Breast epithelium (tissue), 3 donors: ENCODE measurements at regions not wholly inside any gene's neighbourhood (a gene's known extent, or its start where the extent isn't known, plus 50 kb on each side); places are given as distances from the start of the nearest gene placed in this dataset.

ENCODE experiments used
- POLR2A ChIP-seq: fragments of 450-650 bp; IDR thresholded peaks from one replicate; pipeline ENCODE4 v1.6.1; 2016; ENCODE audit warnings: antibody characterized with exemption, mild to moderate bottlenecking, moderate library complexity
- POLR2AphosphoS5 ChIP-seq, 3 donors: sonication (generic); formaldehyde crosslinking; IDR thresholded peaks; one replicate each; pipeline ENCODE4 v1.6.1; 2017; ENCODE audit warnings: antibody characterized with exemption in 3 of 3
- TF ChIP-seq, protein P1 (sequence below), 3 donors: fragments of 450-650 bp; IDR thresholded peaks; one replicate each; pipeline ENCODE4 v1.5.1; 2016 to 2017; ENCODE audit warnings: antibody characterized with exemption in 3 of 3, mild to moderate bottlenecking in 3 of 3, moderate library complexity in 3 of 3

DNA sequence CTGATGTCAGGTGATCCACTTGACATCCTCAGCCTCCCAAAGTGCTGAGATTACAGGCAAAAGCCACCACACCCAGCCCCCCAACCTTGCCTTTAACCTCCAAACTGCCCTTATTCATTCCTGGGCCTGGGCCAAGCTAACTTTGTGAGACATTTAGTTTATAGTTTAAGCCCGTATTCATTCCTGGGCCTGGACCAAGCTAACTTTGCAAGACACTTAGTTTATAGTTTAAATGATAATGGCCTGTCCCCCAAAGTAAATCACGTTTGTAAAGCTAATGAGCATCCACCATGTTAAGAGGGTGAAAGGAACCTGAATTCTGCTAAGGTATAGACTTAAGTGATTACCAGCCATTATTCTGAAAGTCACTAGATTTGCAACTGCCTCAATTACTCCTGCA is 68.7 kb downstream of the NEURL3 start:
- TF ChIP-seq POLR2A (no peak), POLR2AphosphoS5 (IDR thresholded peaks at IDR 0.05) (no peak)
- TF ChIP-seq, protein P1, sequence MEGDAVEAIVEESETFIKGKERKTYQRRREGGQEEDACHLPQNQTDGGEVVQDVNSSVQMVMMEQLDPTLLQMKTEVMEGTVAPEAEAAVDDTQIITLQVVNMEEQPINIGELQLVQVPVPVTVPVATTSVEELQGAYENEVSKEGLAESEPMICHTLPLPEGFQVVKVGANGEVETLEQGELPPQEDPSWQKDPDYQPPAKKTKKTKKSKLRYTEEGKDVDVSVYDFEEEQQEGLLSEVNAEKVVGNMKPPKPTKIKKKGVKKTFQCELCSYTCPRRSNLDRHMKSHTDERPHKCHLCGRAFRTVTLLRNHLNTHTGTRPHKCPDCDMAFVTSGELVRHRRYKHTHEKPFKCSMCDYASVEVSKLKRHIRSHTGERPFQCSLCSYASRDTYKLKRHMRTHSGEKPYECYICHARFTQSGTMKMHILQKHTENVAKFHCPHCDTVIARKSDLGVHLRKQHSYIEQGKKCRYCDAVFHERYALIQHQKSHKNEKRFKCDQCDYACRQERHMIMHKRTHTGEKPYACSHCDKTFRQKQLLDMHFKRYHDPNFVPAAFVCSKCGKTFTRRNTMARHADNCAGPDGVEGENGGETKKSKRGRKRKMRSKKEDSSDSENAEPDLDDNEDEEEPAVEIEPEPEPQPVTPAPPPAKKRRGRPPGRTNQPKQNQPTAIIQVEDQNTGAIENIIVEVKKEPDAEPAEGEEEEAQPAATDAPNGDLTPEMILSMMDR (IDR thresholded peaks at IDR 0.05) = no peak
